Glutamatergic neuron (in vitro differentiated cells): ENCODE measurements at regions not wholly inside any gene's neighbourhood (a gene's known extent, or its start where the extent isn't known, plus 50 kb on each side); places are given as distances from the start of the nearest gene placed in this dataset.

Experiments
- DNase-seq: peaks from one replicate; pipeline ENCODE4 v3.0.0; 2022
- H3K27ac Mint-ChIP-seq: one replicate; pipeline ENCODE4 v1.8.0; 2020; ENCODE audit warnings: mild to moderate bottlenecking, mixed read lengths, inconsistent platforms; ENCODE audit not compliant: unreplicated experiment
- H3K27me3 Mint-ChIP-seq: one replicate; pipeline ENCODE4 v1.8.0; 2020; ENCODE audit warnings: mild to moderate bottlenecking, moderate library complexity, mixed read lengths, inconsistent platforms; ENCODE audit not compliant: unreplicated experiment
- H3K36me3 Mint-ChIP-seq: one replicate; pipeline ENCODE4 v1.8.0; 2020; ENCODE audit warnings: mild to moderate bottlenecking, mixed read lengths, inconsistent platforms; ENCODE audit not compliant: unreplicated experiment
- H3K4me1 Mint-ChIP-seq: one replicate; pipeline ENCODE4 v1.8.0; 2020; ENCODE audit warnings: mild to moderate bottlenecking, low read depth, mixed read lengths, inconsistent platforms; ENCODE audit not compliant: unreplicated experiment
- H3K4me3 Mint-ChIP-seq: one replicate; pipeline ENCODE4 v1.8.0; 2020; ENCODE audit warnings: mild to moderate bottlenecking, mixed read lengths, inconsistent platforms; ENCODE audit not compliant: unreplicated experiment
- H3K9me3 Mint-ChIP-seq: one replicate; pipeline ENCODE4 v1.8.0; 2020; ENCODE audit warnings: mild to moderate bottlenecking, moderate library complexity, mixed read lengths, inconsistent platforms; ENCODE audit not compliant: unreplicated experiment
- CTCF ChIP-seq: fragments of 200-600 bp; sonication (generic); IDR thresholded peaks from one replicate; pipeline ENCODE4 v1.5.0; 2021; ENCODE audit not compliant: partially characterized antibody, unreplicated experiment

GRCh38 chr1:58310881-58311280, 235.6 kb downstream of the OMA1 start:
- Mint-ChIP-seq H3K4me1 (peaks cover 5% of the 10 kb centered on the region), H3K9me3 (no peaks in the 10 kb centered on the region), H3K4me3 (no peak overlapping the region), H3K27ac (no peak overlapping the region), H3K27me3 (no peaks in the 10 kb centered on the region), H3K36me3 (no peaks in the 10 kb centered on the region)
- DNase-seq, result no peak
- no peak for TF ChIP-seq CTCF

GRCh38 chr1:58310469-58310868, 236.1 kb downstream of the OMA1 start:
- peaks cover 5% of the 10 kb centered on the region for H3K4me1 Mint-ChIP-seq
- H3K4me3 Mint-ChIP-seq, result no peak overlapping the region
- H3K36me3 Mint-ChIP-seq, result no peaks in the 10 kb centered on the region

GRCh38 chr1:58308206-58308605, 238.3 kb downstream of the OMA1 start:
- no peaks in the 10 kb centered on the region for H3K27me3 Mint-ChIP-seq
- no peaks in the 10 kb centered on the region for H3K9me3 Mint-ChIP-seq
- no peak for TF ChIP-seq CTCF
- H3K27ac Mint-ChIP-seq, result no peak overlapping the region
- H3K4me3 Mint-ChIP-seq, result no peak overlapping the region
- DNase-seq, result no peak
- H3K4me1 Mint-ChIP-seq, result peaks cover 6% of the 10 kb centered on the region
- H3K36me3 Mint-ChIP-seq, result no peaks in the 10 kb centered on the region

More at GRCh38 chr1:58310469-58310868, 236.1 kb downstream of the OMA1 start:
- Mint-ChIP-seq H3K27ac (no peak overlapping the region), H3K27me3 (no peaks in the 10 kb centered on the region), H3K9me3 (no peaks in the 10 kb centered on the region)
- no peak for DNase-seq
- no peak for TF ChIP-seq CTCF

GRCh38 chr1:58307431-58307830, 239.1 kb downstream of the OMA1 start:
- no peaks in the 10 kb centered on the region for H3K27me3 Mint-ChIP-seq
- H3K36me3 Mint-ChIP-seq, result no peaks in the 10 kb centered on the region
- TF ChIP-seq CTCF, result no peak
- H3K4me3 Mint-ChIP-seq, result no peak overlapping the region
- no peaks in the 10 kb centered on the region for H3K9me3 Mint-ChIP-seq
- no peak overlapping the region for H3K27ac Mint-ChIP-seq
- H3K4me1 Mint-ChIP-seq, result peaks cover 3% of the 10 kb centered on the region
- no peak for DNase-seq

GRCh38 chr1:58305622-58306021, 240.9 kb downstream of the OMA1 start:
- H3K9me3 Mint-ChIP-seq, result no peaks in the 10 kb centered on the region
- H3K27me3 Mint-ChIP-seq, result no peaks in the 10 kb centered on the region
- H3K4me3 Mint-ChIP-seq, result no peak overlapping the region
- peaks cover 3% of the 10 kb centered on the region for H3K4me1 Mint-ChIP-seq
- no peak for DNase-seq
- H3K36me3 Mint-ChIP-seq, result no peaks in the 10 kb centered on the region
- H3K27ac Mint-ChIP-seq, result no peak overlapping the region
- no peak for TF ChIP-seq CTCF
